K562 (cell line): ENCODE measurements at regions not wholly inside any gene's neighbourhood (a gene's known extent, or its start where the extent isn't known, plus 50 kb on each side); places are given as distances from the start of the nearest gene placed in this dataset.

Experiments
- ATAC-seq: fragments of 200-7000 bp; cut with Tn5 transposase; 3 replicates; pipeline ENCODE4 v1.9.1; 2020; ENCODE audit warnings: moderate library complexity
- BruUV-seq: library from RNA; stranded (reverse); fragments of 400-500 nt; replicated peaks from 2 replicates; lab custom pipeline; 2021; lab: Mats Ljungman, UMichigan
- CTCF ChIA-PET: fragments of 300-600 bp; formaldehyde crosslinking; extraction: SDS; loops from one replicate; lab custom pipeline; 2021; ENCODE audit warnings: low intra/inter-chr PET ratio; lab: Yijun Ruan, JAX
- POLR2A ChIA-PET: fragments of 300-600, 350-650 bp; sonication (Branson Sonifier 250); formaldehyde crosslinking; extraction: SDS; loops from one replicate; lab custom pipeline; 2021; ENCODE audit warnings: antibody characterized with exemption, inconsistent platforms; lab: Yijun Ruan, JAX
- DNase-seq, 4 experiments: peaks; one replicate each; pipeline versions ENCODE4 v3.0.0 to v3.0.0-alpha.2; 2011 to 2018; ENCODE audit warnings: low spot score in 3 of 4, mixed read lengths in 3 of 4; ENCODE audit errors: extremely low read depth in 1 of 4
- FAIRE-seq: peaks from 2 replicates; lab custom pipeline; 2011; peaks lifted over from hg19 to GRCh38; lab: Jason Lieb, UNC
- H2AFZ ChIP-seq: 2 replicates; pipeline ENCODE4 v1.6.0; 2011; ENCODE audit warnings: low read depth, low read length, control low read depth, inconsistent platforms
- H3K27ac ChIP-seq: fragments of 200-600 bp; 3 replicates; pipeline ENCODE4 v1.8.0; 2011; ENCODE audit warnings: low read depth, mild to moderate bottlenecking, control low read depth, inconsistent platforms, low read length, moderate library complexity, mixed read lengths; ENCODE audit errors: extremely low read depth
- H3K27me3 ChIP-seq, 2 experiments: fragments of 300-600 bp in 1 of 2; 2 replicates in 1 of 2; 3 replicates in 1 of 2; pipeline versions ENCODE4 v1.6.0 to v1.8.0; 2011; ENCODE audit warnings: inconsistent platforms in 2 of 2, low read length in 2 of 2, mild to moderate bottlenecking in 1 of 2, mixed read lengths in 1 of 2, moderate library complexity in 1 of 2; ENCODE audit not compliant: control insufficient read depth in 2 of 2, insufficient read depth in 2 of 2
- H3K36me3 ChIP-seq: fragments of 300-600 bp; 3 replicates; pipeline ENCODE4 v1.8.0; 2011; ENCODE audit warnings: mild to moderate bottlenecking, low read length, inconsistent platforms; ENCODE audit not compliant: control insufficient read depth, insufficient read depth
- H3K4me1 ChIP-seq, 2 experiments: fragments of 200-600 bp in 1 of 2; replicated peaks in 1 of 2; 2 replicates in 1 of 2; 3 replicates in 1 of 2; pipeline versions ENCODE4 v1.5.1 to v1.8.0; 2011; ENCODE audit warnings: inconsistent platforms in 2 of 2, low read length in 2 of 2, mild to moderate bottlenecking in 1 of 2, mixed read lengths in 1 of 2, moderate library complexity in 1 of 2; ENCODE audit not compliant: control insufficient read depth in 2 of 2, insufficient read depth in 2 of 2
- H3K4me2 ChIP-seq: 2 replicates; pipeline ENCODE4 v1.6.1; 2011; ENCODE audit warnings: low read length, control low read depth, inconsistent platforms, mixed read lengths; ENCODE audit not compliant: insufficient read depth
- H3K4me3 ChIP-seq: fragments of 200-600 bp; sonication (generic), shearing (Covaris generic); 2 replicates; pipeline ENCODE4 v1.5.1; 2016; ENCODE audit warnings: control low read depth, inconsistent platforms
- H3K79me2 ChIP-seq: fragments of 200-600 bp; 3 replicates; pipeline ENCODE4 v1.8.0; 2011; ENCODE audit warnings: low read length, inconsistent platforms; ENCODE audit not compliant: control insufficient read depth, insufficient read depth
- H3K9ac ChIP-seq, 2 experiments: 2 replicates each; pipeline versions ENCODE4 v1.6.0 to v1.6.1; 2011; ENCODE audit warnings: low read depth in 2 of 2, low read length in 2 of 2, control low read depth in 1 of 2, inconsistent platforms in 1 of 2, mild to moderate bottlenecking in 1 of 2, mixed read lengths in 1 of 2; ENCODE audit not compliant: insufficient read depth in 1 of 2
- H3K9me1 ChIP-seq: one replicate; pipeline ENCODE4 v1.6.0; 2011; ENCODE audit warnings: inconsistent platforms, mild to moderate bottlenecking, low read length, moderate library complexity; ENCODE audit not compliant: control insufficient read depth, insufficient read depth
- H3K9me3 ChIP-seq: replicated peaks from 2 replicates; pipeline ENCODE4 v1.5.1; 2011; ENCODE audit warnings: low read depth, low read length, inconsistent platforms; ENCODE audit not compliant: control insufficient read depth, insufficient read depth
- H4K20me1 ChIP-seq: replicated peaks from 2 replicates; pipeline ENCODE4 v1.6.1; 2011; ENCODE audit warnings: low read length, inconsistent platforms, mixed read lengths; ENCODE audit not compliant: control insufficient read depth, insufficient read depth
- ADNP ChIP-seq: fragments of 200-800 bp; sonication (Bioruptor generic); IDR thresholded peaks from 2 replicates; pipeline ENCODE4 v1.6.1; 2016; ENCODE audit warnings: missing genetic modification characterization, missing compliant biosample characterization
- JUN ChIP-seq, 2 experiments: sonication (generic) in 1 of 2; formaldehyde crosslinking in 1 of 2; IDR thresholded peaks; 2 replicates each; pipeline versions ENCODE4 v1.6.1 to v1.8.0; 2012 to 2022; ENCODE audit warnings: borderline replicate concordance in 2 of 2, mild to moderate bottlenecking in 2 of 2, improper control_type of control experiment in 1 of 2, low read depth in 1 of 2, low read length in 1 of 2, missing genetic modification reagents in 1 of 2
- RBM25 ChIP-seq: fragments of 200-400 bp; formaldehyde crosslinking; IDR thresholded peaks from 2 replicates; pipeline ENCODE4 v1.6.1; 2018; ENCODE audit warnings: low read length, low read depth, moderate library complexity; ENCODE audit not compliant: severe bottlenecking
- STAT5A ChIP-seq: IDR thresholded peaks from 2 replicates; pipeline ENCODE4 v1.6.1; 2012; ENCODE audit warnings: low read length, inconsistent platforms, borderline replicate concordance
- ZNF766 ChIP-seq: fragments of 200-800 bp; sonication (Bioruptor generic); conservative IDR thresholded peaks from 2 replicates; pipeline ENCODE4 v1.6.1; 2016; ENCODE audit warnings: missing genetic modification characterization, missing compliant biosample characterization
- WGBS: fragments of 100-300 bp; shearing (Covaris generic); methylation state at CpG from one replicate; pipeline ENCODE4 v1.1.6; 2016; ENCODE audit warnings: low coverage, mixed read lengths; ENCODE audit not compliant: insufficient coverage; ENCODE audit errors: missing lambda C conversion rate; 5-methylcytosine and 5-hydroxymethylcytosine counted together
- in situ Hi-C: fragments of 300-500 bp; cut with MboI; formaldehyde crosslinking; loops from 4 replicates; pipeline ENCODE4 v1.15.0; 2018; ENCODE audit warnings: inconsistent platforms, mixed read lengths
- intact Hi-C: fragments of 100-400 bp; cut with micrococcal nuclease; formaldehyde crosslinking; loops from 2 replicates; pipeline ENCODE4 v1.14.2; 2022
- TF ChIP-seq, protein P1 (sequence below): fragments of 200-800 bp; sonication (Bioruptor generic); IDR thresholded peaks from 2 replicates; pipeline ENCODE4 v1.6.1; 2017; ENCODE audit warnings: missing genetic modification characterization, missing compliant biosample characterization

GRCh38 chr9:129441852-129442251, 179.0 kb downstream of the C9orf50 start (continued):
- TF ChIP-seq ADNP (tag) (peak; percentile 88), ZNF766 (no peak), RBM25 (peak; percentile 80)

- in situ Hi-C loops: no loop called here
- Histone ChIP-seq H3K9me3 (no peaks in the 10 kb centered on the region), H3K4me2 (no peak overlapping the region), H4K20me1 (no peaks in the 10 kb centered on the region; the same call in 1 of the 2 replicates), H3K9ac (no peak overlapping the region), H3K27ac (no peak overlapping the region), H3K9me1 (no peaks in the 10 kb centered on the region), H3K36me3 (no peaks in the 10 kb centered on the region)
- intact Hi-C loops: no loop called here
- FAIRE-seq (no peak), ATAC-seq (no peak), DNase-seq (no peak)
- TF ChIP-seq JUN (IDR thresholded peaks at IDR 0.05; ENCODE audit: borderline replicate concordance, low read depth, low read length) (no peak), JUN (CRISPR knock-in tag; IDR thresholded peaks at IDR 0.05; ENCODE audit: borderline replicate concordance) (no peak), STAT5A (no peak)
- TF ChIP-seq, protein P1, sequence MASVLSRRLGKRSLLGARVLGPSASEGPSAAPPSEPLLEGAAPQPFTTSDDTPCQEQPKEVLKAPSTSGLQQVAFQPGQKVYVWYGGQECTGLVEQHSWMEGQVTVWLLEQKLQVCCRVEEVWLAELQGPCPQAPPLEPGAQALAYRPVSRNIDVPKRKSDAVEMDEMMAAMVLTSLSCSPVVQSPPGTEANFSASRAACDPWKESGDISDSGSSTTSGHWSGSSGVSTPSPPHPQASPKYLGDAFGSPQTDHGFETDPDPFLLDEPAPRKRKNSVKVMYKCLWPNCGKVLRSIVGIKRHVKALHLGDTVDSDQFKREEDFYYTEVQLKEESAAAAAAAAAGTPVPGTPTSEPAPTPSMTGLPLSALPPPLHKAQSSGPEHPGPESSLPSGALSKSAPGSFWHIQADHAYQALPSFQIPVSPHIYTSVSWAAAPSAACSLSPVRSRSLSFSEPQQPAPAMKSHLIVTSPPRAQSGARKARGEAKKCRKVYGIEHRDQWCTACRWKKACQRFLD: no peak
- TF ChIP-seq, all 486 proteins: peak for 0
- Histone ChIP-seq H3K27me3 (0 out of 5 replicates have a peak, but pooled peaks cover 0 to 4% of the 10 kb centered on the region in 2 experiments), H2AFZ (no peak overlapping the region), H3K4me1 (peaks cover 6 to 27% of the 10 kb centered on the region in 2 experiments), H3K79me2 (no peaks in the 10 kb centered on the region), H3K4me3 (no peak overlapping the region)
- BruUV-seq: no TSS peak
- POLR2A ChIA-PET: interaction anchor here (0.6 kb wide), 2 partner anchors 18 to 87 kb away, joined by 3 to 4 read pairs; no protein-coding TSS in a partner anchor
- 51% methylated on average over 12 of the region's 12 CpGs for WGBS
- CTCF ChIA-PET: no interaction called here
Observed at GRCh38 chr9:129440435-129441186, 180.3 kb downstream of the C9orf50 start.
